Fibroblast of pulmonary artery (primary cell): ENCODE measurements at regions not wholly inside any gene's neighbourhood (a gene's known extent, or its start where the extent isn't known, plus 50 kb on each side); places are given as distances from the start of the nearest gene placed in this dataset.

Experiments
- DNase-seq: peaks from one replicate; pipeline ENCODE4 v3.0.0-alpha.2; 2010; ENCODE audit warnings: low read depth
- H3K4me3 ChIP-seq: replicated peaks from 2 replicates; pipeline ENCODE4 v1.5.1; 2011; ENCODE audit warnings: low read depth, mild to moderate bottlenecking, control low read depth, low read length, moderate library complexity
- TF ChIP-seq, protein P1 (sequence below): IDR thresholded peaks from 2 replicates; pipeline ENCODE4 v1.5.1; 2011; ENCODE audit warnings: mild to moderate bottlenecking, control low read depth, low read length, inconsistent platforms; ENCODE audit errors: missing control alignments

DNA sequence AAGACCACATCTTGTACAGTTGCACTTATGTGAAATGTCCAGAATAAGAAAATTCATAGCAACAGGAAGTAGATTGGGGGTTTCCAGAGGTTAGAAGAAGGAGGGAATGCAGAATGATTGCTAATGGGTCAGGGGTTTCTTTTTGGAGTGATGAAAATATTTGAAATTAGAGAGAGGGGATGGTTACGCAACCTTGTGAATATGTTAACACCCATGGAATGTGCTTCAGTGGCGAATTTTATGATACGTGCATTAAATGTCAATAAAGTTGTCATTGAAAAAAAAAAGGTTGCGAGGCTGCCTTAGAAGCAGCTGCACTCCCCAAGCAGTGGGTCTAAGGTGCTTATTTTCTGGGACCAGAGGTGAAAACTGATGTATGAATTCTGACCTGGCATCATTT lies 64.4 kb upstream of the SUB1 start:
- no peak for DNase-seq
- TF ChIP-seq, protein P1, sequence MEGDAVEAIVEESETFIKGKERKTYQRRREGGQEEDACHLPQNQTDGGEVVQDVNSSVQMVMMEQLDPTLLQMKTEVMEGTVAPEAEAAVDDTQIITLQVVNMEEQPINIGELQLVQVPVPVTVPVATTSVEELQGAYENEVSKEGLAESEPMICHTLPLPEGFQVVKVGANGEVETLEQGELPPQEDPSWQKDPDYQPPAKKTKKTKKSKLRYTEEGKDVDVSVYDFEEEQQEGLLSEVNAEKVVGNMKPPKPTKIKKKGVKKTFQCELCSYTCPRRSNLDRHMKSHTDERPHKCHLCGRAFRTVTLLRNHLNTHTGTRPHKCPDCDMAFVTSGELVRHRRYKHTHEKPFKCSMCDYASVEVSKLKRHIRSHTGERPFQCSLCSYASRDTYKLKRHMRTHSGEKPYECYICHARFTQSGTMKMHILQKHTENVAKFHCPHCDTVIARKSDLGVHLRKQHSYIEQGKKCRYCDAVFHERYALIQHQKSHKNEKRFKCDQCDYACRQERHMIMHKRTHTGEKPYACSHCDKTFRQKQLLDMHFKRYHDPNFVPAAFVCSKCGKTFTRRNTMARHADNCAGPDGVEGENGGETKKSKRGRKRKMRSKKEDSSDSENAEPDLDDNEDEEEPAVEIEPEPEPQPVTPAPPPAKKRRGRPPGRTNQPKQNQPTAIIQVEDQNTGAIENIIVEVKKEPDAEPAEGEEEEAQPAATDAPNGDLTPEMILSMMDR = no peak
- no peak overlapping the region for H3K4me3 ChIP-seq

DNA sequence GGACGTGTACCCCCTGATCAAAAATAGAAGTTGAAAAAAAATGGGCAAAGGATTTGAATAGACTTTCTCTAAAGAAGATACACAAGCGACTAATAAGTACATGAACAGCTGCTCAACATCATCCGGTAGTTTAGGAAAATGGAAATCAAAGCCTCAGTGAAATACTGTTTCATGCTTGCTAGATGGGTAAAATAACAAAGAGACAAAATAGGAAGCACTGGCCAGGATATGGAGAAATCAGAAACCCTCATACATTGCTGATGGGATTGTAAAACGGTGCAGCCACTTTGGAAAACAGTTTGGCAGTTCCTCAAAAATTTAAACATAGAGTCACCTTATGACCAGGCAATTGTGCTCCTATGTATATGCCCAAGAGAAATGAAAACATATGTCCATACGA lies 65.0 kb upstream of the SUB1 start:
- DNase-seq = peak; percentile 41
- TF ChIP-seq, protein P1 = no peak
- H3K4me3 ChIP-seq = no peak overlapping the region

DNA sequence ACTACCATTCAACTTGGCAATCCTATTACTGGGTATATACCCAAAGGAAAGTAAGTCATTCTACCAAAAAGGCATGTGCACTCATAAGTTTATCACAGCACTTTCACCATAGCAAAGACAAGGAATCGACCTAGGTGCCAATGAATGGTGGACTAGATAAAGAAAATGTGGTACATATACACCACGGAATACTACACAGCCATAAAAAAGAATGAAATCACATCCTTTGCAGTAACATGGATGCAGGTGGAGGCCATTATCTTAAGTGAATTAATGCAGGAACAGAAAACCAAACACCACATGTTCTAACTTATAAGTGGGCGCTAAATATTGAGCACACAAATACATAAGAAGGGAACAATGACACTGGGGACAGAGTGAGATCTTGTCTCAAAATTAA lies 65.8 kb upstream of the SUB1 start:
- TF ChIP-seq, protein P1 = no peak
- DNase-seq = no peak
- no peak overlapping the region for H3K4me3 ChIP-seq

DNA sequence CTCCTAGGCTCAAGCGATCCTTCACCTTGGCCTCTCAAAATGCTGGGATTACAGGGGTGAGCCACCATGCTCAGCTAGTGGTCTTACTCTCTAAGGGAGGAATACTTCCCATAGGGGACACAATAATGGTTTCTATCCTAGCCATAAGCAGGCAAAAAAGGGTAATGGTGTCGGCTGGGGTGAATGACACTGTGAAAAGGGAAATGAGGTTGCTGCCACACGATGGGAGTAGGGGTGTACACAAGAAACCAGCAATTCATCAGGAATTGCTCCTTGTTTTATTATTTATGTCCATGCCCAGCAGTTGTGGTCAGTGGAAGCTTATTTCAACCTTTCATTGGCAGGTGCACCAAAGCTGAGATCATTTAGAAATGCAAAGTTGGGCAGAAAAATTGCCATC lies 70.3 kb upstream of the ZFR start:
- TF ChIP-seq, protein P1 = no peak
- H3K4me3 ChIP-seq = no peak overlapping the region
- DNase-seq = no peak

DNA sequence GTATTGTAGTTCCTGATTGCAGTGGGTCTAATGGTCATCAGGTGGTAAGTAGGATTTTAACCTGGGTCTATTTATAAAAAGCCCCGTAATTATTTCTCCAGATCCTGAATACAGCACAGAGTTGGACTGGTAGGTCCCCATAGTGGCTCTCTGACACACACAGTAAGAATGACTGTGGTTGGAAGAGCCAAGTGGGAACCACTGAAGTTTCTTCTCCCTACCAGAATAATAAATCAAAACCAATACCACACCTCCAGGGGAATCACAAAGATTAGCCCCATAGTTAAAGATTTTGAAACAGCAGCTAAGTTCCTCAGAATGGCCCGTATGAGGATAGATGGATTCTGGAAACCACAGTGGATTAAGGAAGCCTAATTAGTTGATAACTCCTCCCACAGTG lies 68.4 kb upstream of the ZFR start:
- no peak for DNase-seq
- no peak overlapping the region for H3K4me3 ChIP-seq
- TF ChIP-seq, protein P1 = no peak

DNA sequence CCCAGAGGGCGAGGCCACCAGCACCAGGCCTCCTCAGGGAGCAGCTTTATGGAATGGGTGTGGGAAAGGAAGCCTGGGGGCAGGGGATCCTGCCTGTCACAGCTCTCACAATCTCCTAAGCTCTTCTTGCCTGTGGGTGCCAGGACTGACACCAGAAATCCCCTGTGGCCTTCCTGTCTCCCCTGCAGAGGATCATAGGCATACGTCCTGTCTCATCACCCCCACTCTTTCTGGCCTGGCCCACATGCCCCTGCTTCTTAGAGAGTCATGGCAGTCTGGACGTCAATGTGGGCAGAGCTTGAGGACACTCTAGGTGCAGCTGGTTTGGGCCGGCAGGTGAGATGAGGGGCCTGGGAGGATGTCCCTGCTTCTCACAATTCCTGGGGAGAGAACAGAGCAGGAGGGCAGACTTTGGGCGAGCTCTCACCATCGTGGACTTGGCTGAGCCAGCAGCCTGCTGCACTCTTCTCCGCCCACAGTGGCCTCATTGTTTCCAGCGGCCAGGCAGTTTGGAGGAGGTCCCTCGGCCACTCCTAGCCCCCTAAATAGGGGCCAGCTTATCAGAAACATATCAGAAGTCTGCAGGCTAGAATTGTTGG lies 67.3 kb upstream of the ZFR start:
- DNase-seq = no peak
- TF ChIP-seq, protein P1 = no peak
- no peak overlapping the region for H3K4me3 ChIP-seq

DNA sequence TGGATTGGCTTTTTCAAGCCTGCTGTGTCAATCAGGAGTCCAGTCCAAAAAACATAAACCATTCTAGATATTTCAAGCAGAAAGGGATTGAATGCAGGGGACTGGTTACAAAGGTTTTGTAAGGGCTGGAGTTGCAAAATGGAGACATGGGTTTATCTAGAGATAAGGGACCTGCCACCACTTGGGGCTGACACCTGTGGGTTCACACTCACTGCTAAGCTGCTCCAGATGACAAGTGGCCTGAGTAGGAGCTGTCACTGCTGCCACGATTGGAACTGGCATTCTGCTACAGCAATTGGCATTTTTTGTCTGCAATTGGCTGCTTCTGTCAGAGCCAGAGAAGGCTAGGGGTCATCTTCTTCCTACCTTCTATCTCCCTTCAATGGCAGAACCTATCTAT lies 66.3 kb upstream of the ZFR start:
- DNase-seq = no peak
- TF ChIP-seq, protein P1 = no peak
- H3K4me3 ChIP-seq = no peak overlapping the region
